Right lung (tissue), 2 donors: ENCODE measurements at regions not wholly inside any gene's neighbourhood (a gene's known extent, or its start where the extent isn't known, plus 50 kb on each side); places are given as distances from the start of the nearest gene placed in this dataset.
"Not testable (repeated sequence)": the region's sequence is repeated elsewhere in the genome, so short reads cannot be mapped to it uniquely, and the experiment has no call there.

ENCODE experiments used
- DNase-seq, 2 donors: peaks; one replicate each; pipeline ENCODE4 v3.0.0-alpha.2; 2013

DNA sequence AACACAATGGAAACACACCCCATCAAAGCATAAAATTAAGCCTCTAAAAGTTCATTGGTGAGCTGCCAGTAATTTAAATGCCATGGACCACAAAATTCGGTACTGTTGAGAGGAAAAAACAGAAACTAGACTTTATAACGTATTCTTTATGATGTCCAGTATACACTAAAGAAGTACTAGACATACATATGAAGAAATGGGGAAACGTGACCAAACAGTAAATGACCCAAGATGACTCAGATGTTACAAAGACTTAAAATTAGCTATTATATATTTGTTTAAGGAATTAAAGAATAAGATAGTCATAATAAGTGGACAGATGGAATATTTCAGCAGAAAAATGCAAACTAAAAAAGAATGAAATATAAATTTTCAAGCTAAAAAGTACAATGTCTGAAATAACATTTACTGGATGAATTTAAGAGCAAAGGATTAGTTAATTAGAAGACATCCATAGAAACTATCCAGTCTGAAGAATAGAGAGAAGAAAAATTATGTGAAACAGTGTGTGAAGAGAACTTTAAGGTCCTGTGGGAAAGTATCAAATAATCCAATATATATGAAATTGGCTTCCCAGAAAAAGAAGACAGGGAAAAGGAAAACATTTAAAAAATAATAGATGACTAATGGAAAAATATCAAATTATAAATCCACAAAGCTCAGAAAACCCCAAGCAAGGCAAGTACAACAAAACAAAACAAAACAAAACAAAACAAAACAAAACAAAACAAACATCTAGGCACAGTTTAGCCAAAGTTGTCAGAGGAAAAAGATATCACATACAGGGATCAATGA lies 69.4 kb downstream of the SAMD9 start:
- DNase-seq = no peak

DNA sequence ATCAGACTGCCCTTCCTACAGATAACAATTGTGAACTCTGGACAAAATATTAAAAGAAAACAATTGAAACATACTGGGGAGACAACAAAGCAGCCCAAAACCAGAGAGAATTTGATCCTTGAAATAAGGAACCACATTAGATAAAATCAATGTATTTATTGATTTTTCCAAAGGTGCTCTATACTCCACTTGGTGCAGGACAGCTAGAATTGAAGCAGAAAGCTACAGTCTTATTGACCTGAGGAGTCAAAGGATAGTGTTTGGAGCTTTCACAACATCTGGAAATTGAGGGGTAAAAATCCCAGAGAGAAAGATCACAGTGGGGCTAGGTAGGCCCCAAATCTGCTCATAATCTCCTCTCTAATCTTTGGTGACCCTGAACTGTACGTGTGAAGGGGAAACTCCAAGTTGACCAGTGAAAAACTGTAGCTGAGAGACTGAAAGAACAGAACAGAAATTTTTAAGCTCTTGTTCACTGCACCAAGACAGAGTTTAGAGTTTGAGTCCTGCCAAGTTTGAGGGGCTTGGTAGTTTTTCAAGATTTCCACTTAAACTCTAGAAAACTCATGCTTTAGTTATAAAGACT lies 70.2 kb downstream of the SAMD9 start:
- no peak for DNase-seq

DNA sequence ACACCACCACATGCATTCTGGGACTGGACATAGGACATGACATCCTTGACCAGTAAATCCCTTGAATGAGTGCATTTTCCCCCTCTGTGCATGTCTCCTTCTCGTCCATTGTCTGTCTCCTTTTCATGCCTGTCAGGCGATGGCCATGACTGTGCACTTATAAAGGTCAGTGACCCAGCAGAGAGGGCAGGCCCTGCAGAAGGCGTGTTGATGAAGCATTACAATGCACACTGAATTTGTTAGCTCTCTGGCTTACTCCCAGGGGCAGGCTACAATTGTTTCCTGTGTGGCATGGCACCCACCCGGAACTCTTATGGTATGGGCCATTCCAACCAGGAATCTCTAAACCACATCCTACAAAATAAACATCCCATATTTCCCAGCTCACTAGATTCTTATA lies 71.1 kb downstream of the SAMD9 start:
- no peak for DNase-seq

DNA sequence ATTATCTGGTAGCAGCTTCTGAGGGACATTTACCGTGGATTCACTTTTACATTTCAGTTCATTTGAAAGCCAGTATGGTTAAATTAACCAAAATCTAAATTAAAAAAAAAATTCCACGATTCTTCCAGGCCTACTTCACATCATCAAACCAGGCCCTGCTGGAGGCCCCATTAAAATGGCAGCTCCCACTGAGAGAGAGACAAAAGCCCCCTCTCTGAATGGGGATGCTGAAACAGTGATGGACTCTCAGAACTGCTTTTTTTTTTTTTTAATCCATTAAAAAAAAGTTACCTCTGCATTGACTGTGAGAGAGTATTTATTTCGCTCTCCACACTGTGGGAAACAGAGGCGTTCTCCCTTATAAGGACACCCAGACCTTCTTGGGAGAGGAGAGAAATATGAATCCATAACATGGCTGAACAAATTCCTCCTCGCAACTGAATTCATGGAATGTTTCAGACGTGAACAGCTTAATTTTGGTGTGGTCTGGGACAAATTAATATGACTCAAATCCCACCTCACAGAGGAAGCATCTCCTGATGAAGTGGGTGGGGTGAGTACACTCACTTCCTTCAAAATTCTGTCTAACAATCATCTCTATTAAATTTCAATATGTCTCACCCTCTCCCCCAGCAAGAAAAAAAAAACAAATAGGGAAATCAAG lies 73.5 kb downstream of the SAMD9 start:
- DNase-seq = no peak

DNA sequence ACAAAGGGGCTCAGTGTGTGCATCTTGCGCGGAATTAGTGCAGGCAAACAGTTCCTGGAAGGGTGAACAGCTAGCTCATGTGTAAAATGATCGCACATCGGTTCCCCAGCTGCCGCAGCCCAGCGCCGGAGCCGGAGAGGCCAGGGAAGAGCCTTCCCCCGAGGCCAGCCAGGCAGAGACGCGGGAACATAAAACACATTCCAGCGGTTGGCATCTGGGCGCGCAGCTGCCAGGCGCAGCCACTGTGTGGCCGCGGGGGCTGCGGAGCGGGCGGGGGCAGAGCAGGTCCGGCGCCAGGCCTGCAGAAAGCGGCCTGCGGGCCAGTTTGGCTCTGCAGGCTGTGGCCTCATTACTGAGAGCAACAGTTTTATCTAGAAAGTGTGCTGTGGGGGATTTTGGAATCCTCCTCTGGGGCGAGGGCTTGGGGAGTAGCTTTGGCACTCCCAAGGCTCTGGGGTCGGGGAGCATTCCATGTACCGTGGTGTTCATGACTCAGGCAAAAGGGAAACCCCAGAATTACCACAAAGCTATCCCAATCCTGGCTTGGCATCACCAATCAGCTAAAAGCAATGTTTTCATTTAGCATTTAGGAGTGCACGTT lies 74.3 kb downstream of the SAMD9 start:
- DNase-seq = peak; percentile 40 to 45

DNA sequence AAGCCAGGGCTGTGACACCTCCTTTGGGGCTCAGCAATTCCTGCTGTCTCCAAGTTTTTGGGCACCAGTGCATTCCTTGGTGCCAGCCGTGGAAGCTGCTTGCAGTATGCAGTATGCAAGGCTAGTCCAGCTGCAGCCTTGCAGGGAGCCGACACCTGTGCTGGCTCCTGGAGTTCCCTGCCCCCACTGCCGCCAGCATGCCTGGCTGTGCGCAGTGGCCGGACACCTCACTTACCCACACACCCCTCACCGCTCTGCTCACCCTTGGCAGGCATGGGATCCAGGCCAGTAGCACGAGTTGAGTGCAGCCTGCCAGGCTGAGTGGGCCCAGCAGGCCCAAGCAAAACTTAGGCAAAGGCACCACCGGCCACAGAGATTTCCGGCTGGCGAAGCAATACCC lies 77.4 kb downstream of the SAMD9 start:
- DNase-seq = no peak

DNA sequence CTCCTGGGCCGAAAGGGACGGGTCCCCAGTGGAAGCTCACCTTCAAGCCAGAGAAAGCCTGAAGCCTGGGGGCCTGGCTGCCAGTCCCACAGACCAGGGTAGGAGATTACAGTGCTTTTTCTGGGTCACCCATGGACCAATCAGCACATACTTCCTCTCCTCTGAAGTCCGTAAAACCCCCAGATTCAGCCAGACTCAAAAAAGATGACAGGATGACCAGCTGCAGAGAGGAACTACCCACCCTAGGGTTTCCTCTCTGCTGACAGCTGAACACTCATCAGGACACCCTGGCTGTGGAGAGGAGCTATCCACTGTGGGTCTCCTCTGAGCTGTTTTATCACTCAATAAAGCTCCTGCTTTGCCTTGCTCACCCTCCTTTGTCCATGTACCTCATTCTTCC lies 78.0 kb downstream of the SAMD9 start:
- DNase-seq = no peak

DNA sequence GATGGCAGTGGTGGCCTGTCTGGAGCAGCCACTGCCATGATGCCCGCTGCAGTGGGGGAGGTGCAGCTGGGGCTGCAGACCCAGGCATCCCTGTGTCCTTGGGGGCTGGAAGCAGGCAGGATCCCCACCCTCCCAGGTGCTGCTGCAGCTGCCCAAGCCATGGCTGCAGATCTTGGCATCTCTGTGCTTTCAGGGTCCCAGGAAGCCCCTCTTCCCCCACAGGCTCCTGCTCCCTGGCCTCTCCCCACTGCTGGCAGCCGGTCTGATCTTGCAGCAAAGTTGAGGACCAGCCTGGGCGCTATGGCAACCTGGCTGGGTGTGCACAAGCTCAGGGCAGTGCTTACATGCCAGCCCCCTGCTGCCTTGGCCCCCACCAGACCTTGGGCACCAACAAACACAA lies 78.5 kb downstream of the SAMD9 start:
- no peak for DNase-seq

DNA sequence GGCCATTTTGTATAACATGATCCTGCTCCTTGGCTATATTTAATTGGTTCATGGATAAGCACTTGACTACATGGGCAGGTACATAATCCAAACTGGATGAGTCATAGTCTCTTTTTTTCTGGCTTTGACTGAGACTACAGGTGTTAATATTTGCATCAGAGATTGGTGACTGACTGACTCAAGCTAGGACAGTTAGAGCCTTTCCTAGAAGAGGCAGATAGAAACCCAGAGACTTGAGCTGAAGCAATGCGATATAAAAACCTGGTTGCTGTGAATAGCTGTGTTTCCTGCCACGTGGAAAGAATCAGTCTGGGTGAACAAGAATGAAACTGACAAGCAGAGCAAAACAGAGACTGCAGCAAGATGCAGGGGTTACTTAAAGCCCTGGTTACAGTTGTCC lies 81.0 kb downstream of the SAMD9 start:
- no peak for DNase-seq

DNA sequence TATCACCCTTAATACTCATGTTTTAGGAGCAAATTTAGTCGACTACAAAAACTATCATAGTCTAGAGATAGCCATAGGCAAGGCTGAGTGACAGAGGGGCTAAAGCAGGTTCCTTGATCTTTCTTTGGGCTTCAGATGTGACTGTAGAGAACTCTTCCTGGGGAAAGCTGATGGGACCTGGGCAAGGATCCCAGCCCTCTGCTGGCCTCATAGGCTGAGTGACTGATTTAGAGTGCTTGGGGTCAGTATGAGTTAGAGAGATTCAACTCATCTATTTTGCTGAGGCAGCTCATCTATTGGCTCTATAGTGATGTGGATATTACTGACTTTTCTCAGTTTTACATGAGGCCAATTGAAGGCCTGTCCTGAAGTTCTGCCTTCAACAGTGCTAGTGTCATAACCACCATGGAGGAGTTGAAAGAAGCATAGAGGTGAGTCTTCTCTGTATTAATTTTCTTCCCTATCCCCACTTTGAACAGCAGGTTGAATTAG lies 81.6 kb downstream of the SAMD9 start:
- DNase-seq = no peak

DNA sequence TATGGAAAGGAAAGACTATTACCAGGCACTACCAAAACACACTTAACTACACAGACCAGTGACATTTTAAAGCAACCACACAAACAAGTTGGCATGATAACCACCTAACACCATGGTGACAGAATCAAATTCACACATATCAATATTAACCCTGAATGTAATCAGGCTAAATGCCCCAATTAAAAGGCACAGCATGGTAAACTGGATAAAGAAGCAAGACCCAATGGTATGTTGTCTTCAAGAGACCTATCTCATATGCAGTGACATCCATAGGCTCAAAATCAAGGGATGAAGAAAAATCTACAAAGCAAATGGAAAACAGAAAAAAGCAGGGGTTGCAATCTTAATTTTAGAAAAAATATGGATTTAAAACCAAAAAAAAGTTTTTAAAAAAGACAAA lies 86.0 kb downstream of the SAMD9 start:
- DNase-seq = no peak

DNA sequence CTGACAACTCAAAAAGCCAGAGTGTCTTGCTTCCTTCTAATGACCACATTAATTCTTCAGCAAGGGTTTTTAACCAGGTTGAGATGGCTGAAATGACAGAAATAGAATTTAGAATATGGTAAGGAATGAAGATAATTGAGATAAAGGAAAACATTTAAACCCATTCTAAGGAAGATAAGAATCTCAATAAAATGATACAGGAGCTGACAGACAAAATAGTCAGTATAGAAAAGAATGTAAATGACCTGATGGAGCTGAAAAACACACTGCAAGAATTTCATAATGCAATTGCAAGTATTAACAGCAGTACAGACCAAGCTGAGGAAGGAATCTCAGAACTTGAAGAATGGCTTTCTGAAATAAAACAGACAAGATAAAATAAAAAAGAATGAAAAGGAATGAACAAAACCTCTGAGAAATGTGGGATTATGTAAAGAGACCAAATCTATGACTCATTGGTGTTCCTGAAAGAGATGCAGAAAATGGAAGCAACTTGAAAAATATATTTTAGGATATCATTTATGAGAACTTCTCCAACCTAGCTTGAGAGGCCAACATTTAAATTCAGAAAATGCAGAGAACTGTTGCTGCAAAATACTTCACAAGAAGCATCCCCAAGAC lies 87.1 kb downstream of the SAMD9 start:
- DNase-seq = no peak

DNA sequence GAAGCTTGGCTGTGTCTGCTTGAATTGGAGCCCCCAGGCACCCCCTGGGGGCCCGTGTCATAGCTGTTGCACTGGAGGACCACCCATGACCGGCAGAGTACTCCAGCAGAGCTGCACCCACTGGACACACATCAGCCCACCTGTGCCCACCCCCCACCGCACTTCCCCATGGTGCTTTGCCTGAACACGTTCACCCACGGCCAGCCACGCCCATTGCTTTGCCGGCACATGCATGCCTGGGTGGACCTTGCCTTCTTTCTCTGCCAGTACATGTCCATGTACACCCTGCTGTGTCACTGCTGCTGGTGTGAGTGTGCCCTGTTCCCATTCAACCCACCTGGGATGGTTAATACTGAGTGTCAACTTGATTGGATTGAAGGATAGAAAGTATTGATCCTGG lies 88.7 kb downstream of the SAMD9 start:
- DNase-seq = no peak

DNA sequence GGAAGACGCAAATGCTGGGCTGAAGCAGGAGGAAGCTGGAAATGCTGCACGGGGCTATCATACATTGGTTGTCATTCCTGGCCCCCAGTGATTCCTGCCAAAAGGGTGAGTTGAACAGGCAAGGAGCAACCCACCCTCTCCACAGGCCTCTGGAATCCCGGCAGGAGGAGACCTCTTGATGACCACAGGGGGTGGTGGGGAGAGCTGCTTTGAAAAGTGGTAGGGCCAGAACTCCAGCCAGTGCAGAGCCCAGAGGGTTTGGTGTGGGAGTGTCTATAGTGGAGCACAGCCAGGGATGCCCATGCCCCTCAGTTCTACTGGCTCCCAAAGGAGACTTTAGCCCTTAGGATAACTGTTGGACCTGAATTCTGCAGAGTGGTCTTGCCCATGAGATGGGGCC lies 89.2 kb downstream of the SAMD9 start:
- DNase-seq = no peak

DNA sequence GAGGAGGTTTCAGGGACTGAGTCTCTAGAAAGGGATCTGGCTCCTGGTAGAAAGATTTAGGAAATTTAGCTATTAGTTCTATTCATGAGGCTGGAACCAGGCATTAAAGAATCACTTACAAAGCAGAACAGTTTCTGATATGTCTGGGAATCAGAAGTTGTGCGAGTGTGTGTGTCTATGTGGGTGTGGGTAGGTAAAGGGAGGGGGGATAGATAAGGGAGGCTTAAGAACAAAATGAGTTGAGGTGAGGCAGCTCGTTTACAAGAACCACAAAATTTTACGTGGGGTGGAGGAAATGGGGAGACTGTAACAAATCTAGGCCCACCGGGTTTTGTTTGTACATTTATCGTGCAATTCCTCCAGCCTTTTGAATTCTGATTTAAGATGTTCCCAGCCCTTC lies 90.7 kb downstream of the SAMD9 start:
- no peak for DNase-seq

DNA sequence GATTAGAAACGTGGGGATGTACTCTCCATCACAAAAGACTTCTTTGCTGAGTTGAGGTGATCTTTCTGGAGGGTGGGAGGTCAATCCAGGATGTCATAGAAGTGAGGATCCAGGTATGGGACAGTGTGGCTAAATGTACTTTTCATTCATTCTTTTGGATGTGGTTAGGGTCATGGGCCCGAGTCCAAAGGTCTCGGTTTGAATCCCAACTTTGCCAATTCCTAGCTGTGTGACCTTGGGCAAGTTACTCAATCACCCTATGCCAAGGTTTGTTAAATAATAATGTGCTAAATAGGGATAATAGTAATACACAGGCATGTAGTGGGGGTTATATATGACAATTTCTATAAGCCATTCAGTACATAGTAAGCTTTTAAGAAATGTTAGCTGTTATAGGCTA lies 91.4 kb downstream of the SAMD9 start:
- no peak for DNase-seq

DNA sequence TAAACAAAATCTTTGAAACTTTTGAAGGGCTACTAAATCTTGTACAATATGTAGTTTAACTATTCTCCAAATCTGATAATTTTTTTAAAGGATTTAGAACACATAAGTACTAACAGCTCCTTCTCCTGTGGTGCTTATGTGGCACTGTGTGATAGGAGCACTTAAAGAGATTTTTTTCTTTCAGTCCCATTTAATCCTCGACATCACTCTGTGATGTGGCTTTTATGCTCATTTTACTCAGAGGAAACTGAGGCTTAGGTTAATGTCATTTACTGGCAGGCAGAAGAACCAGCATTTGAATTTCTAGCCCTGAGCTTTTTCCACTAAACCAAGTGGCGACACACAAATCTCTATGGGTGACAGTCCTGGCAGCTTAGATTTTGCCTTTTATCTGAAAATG lies 92.4 kb downstream of the SAMD9 start:
- DNase-seq = no peak

DNA sequence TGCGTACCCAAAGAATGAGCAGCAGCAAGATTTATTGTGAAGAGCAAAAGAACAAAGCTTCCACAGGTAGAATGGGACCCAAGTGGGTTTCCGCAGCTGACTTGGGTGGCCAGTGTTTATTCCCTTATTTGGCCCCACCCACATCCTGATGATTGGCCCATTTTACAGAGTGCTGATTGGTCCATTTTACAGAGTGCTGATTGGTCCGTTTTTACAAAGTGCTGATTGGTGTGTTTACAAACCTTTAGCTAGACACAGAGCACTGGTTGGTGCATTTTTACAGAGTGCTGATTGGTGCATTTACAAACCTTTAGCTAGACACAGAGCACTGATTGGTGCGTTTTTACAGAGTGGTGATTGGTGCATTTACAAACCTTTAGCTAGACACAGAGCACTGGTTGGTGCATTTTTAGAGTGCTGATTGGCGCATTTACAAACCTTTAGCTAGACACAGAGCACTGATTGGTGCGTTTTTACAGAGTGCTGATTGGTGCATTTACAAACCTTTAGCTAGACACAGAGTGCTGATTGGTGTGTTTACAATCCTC lies 94.8 kb downstream of the SAMD9 start:
- not testable (repeated sequence) for DNase-seq

DNA sequence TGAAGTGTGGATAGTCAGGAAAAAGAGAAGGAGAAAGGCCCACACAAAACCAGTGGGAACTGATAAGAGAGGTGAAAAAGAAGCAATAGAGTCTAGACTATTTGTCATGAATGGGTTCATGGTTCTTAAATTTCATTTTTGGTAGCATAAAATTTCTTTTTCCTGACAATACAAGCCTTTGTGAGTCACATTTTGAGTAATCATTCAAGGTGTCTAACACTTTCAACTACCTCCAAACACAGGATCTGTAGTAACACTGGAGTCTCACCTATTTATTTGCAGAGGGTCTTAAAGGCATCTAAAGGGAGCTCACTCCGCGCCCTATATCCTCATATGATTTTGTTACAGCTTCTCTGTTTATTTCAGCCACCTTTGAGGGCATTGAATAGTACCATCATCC lies 96.0 kb downstream of the SAMD9 start:
- no peak for DNase-seq

DNA sequence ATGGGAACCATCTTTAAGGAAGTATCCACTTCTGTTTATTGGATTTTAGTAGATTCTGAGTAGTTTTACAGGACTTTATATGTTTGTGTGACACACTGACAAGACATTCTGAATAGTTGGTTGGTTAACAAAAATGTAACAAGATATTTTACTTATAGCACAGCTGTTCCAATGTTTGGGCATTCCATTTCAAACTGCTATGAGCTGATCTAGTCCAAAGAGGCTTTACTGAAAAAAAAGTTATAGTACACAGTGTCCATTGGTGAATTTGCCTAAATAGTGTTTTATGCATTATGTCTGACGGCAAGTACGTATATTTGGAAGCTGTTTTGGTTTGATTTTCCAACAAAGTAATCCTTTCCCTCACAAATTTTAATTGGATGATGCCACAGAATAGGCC lies 99.1 kb downstream of the SAMD9 start:
- no peak for DNase-seq

DNA sequence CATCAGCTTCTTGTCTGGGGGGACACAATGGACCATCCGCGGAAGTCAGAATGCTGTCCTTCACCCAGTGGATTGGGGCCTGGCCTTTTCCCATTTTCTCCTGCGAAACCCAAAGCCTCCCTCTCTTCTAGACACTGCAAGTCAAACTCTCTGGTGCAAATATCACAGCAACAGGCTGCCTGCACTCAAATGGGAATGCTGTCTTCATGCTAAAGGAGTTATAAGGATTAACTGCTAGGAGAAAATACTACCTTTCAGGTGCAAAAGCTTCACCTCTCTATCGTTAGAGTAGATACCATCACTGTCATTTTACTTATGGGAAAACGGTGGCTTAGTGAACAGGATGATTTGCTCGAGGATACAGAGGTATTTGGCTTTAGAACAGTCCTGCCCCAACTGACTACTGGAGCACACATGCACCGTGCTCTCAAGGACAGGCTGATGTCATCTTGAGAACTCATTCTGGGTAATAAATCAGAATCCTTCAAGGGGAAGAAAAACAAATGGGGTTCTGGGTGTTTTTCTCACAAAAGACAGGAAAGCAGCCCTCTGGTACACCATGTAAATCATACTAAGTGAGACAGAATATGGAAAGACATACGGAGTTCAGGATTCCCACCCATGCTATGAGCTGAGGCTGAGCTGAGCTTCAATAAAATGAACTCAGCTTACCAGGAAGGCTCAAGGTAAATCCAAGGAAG lies 100.9 kb downstream of the SAMD9 start:
- no peak for DNase-seq
